Iris pigment epithelial cell (primary cell): ENCODE measurements at regions not wholly inside any gene's neighbourhood (a gene's known extent, or its start where the extent isn't known, plus 50 kb on each side); places are given as distances from the start of the nearest gene placed in this dataset.

ENCODE experiments used
- DNase-seq: peaks from one replicate; pipeline ENCODE4 v3.0.0-alpha.2; 2011; ENCODE audit warnings: low read depth

- no peak for DNase-seq
Observed at GRCh38 chr2:146270618-146271017, 1574.2 kb upstream of the ACVR2A start.

GRCh38 chr2:146267093-146267492 lies 1577.7 kb upstream of the ACVR2A start:
- DNase-seq, result no peak

DNA sequence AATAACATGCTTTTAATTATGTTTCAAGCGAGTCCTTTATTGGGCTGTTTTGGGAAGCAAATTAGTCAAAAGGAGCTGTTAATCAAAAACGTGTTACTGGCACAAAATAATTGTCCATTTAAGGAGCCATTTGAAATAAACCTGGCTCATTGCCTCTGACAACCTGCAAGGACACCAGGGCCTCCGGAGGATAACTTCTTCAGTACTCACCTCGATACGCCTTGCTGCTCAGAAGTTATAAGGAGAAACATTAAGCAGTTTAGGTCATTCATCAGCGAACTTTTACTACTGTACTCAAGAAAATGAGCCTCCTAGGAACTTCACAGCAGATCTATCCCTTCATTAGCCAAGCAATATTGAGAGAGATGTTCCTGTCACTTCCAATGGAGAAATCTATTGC lies 1579.2 kb upstream of the ACVR2A start:
- DNase-seq, result no peak

GRCh38 chr2:146262606-146263005 lies 1582.2 kb upstream of the ACVR2A start:
- DNase-seq, result no peak

DNA sequence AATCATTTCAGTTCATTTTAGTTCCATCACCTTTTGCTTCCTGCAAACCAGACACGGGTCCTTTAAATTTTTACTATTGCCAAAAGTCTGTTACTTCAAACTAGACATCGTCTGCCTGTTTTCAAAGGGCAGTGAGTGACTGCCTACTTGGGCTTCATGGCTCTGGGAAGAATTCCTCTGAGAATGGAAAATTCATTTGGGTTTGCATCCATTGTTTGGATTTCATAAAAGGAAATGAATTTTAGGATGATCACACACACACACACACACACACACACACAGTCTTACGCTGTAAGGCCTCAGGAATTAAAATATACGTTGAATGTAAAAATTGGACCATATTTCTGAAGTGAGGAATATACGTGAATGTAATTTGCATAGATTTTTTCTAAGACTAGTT lies 1584.3 kb upstream of the ACVR2A start:
- DNase-seq, result no peak

- no peak for DNase-seq
Observed at GRCh38 chr2:146259816-146260215, 1585.0 kb upstream of the ACVR2A start.

GRCh38 chr2:146258071-146258470 lies 1586.8 kb upstream of the ACVR2A start:
- DNase-seq, result no peak

- DNase-seq, result no peak
Observed at GRCh38 chr2:146252119-146252518, 1592.7 kb upstream of the ACVR2A start.

DNA sequence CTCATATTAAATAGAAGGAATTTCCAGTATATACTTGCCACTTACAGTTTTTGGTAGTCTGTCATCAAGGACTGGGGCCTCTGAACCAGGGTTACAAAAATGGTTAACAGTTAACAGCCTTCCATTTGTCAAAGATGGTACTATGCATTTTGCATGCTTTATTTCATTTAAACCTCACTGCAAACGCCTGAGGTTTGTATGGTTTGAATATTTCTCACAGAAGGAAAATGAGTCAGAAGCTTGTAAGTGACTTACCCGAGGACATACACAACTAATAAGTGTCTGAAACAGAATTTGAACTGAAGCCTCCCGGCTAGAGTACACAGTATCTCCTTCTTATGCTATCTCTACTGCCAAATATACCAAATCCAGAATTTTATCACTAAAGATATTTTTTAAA lies 1593.5 kb upstream of the ACVR2A start:
- DNase-seq, result peak; percentile 17

DNA sequence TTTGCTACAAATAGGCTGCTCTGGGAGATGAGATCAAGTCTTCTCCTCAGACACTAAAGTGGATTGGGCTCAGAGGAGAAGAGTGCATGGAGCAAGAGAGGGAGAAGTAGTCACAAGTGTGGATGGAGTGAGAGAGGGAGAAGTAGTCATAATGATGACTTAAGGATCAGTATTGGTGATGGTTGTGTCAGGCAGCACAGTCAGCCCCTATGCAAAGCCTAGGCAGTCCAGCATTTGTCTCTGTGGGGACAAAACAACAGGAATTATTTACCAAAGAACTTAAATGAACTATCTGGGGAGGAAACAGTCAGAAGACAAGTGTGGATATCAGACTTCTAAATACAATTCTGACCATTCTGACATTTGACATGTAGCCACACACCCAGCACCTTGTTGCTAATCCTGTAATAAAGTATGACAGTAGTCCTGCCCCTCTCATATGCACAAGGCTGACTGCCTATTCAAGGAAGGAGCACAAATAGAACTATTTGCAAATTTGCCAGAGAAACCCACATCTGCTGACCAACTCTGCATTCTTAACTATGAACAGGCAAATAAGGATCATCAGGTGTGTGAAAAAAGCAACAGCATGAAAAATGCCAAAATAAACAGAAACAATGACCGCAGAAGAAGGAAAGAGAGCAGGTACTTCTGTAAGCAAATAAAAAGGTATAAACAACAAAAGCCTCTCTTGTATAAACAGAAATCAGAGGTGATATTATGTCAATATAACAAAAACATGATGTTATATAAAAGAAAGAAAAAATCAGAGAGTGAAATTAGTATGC lies 1597.9 kb upstream of the ACVR2A start:
- DNase-seq, result no peak

DNA sequence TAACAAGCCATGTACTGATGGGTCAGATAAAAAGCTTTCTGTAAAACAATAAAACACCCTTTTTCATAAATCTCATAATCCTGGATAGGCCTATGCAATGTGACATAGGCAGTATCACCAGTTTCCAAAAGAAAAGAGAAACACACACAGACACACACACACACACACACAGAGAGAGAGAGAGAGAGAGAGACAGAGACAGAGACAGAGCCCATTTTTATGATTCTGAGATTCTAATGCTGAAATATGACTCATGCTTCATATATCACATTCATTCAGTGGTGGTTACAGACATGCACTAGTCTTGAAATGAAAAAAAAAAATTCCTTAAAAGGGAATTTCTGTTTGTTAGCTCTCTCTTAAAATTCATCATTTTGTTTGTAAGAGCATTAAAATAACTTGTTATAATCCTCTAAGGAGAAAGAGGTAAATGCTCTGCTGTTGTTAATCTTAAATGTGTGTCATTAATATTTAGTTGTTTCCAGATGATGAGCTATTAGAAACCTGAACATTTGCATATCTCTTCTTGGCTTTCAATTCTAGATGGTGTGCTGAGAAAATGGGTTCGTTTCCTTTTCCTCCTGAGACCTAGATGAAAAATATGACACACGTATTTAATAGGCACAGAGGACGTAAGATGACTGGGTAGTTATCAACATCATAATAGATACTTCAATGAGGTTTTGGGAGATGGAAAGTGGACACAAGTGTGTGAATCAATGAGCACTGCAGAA lies 1598.7 kb upstream of the ACVR2A start:
- DNase-seq, result peak; percentile 81

DNA sequence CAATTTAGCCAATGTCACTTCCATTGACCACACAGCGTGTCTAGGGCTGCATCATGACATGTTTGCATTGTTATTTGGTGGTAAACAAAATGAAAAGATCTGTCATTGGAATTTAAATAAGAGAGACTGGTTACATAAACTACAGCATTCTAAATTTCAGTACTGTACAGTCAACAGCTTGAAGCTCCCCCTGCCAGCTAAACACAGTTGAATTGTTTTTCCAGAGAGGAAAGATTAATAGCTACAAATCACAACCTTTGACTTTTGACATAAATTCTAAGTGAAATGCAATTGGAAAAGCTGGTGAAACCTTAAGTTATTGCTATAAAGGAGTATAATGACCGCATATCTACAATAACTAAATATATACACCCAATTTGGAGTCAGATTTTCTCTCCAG lies 1600.0 kb upstream of the ACVR2A start:
- no peak for DNase-seq

DNA sequence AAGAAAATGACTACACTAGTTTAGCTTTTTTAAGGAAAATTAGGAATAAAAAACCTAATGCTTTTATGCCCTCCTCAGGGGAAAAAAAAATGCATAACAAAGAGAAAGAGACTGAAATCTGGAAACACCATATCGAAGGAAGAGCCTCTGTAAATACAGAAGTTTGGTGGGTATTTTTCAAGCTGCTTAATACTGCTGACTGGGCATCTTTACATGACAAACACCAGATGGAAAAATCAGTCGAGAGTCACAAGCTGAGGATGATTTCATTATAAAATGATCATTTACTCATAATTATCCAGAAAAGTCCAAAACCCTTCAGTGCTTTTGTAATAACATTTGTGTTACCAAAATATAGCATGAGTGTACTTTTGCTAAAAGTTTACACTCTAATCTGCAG lies 1600.7 kb upstream of the ACVR2A start:
- DNase-seq, result no peak

DNA sequence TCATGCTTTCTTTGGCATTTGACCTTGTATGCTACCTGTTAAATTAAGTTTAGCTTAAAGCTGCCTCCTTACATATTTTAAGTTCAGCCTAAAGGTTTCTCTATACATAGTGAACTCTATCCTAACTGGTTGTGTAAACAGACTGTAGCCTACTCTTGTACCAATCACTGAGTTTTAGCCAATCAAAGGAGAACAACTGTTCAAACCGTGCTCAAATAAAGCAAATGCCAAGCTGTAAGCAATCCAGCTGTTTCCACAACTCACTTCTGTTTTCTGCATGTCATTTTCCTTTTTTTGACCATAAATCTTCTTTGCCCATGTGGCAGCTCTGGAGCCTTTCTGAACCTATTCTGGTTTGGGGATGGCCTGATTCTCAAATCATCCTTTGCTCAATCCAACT lies 1603.8 kb upstream of the ACVR2A start:
- DNase-seq, result no peak

- no peak for DNase-seq
Observed at GRCh38 chr2:146240391-146240790, 1604.4 kb upstream of the ACVR2A start.

GRCh38 chr2:146239392-146240135 lies 1605.3 kb upstream of the ACVR2A start:
- peak; percentile 91 for DNase-seq

- DNase-seq, result no peak
Observed at GRCh38 chr2:146238254-146238966, 1606.4 kb upstream of the ACVR2A start.

DNA sequence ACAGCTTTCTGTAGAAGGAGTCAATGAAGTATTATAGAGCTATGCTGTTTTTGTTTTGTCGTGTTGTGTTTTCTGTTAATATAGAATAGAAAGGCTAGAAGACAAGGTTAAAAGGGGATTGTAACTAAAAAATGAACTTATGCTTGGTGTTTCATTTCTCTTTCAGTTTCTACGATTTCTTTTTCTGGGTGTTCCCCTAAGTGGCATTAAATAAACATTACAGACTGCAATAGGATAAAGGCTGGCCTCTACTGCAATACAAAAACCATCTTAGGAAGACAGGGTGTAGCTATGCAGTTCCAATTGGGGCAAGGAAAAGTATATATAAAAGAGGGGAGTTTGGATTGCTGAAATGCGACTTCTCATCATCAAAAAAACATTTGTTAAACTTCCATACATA lies 1609.7 kb upstream of the ACVR2A start:
- no peak for DNase-seq

GRCh38 chr2:146229508-146230155 lies 1615.2 kb upstream of the ACVR2A start:
- DNase-seq, result no peak

GRCh38 chr2:146228466-146229058 lies 1616.3 kb upstream of the ACVR2A start:
- no peak for DNase-seq

- DNase-seq, result no peak
Observed at GRCh38 chr2:146228020-146228393, 1616.8 kb upstream of the ACVR2A start.
